GM12878 (cell line): ENCODE measurements at regions not wholly inside any gene's neighbourhood (a gene's known extent, or its start where the extent isn't known, plus 50 kb on each side); places are given as distances from the start of the nearest gene placed in this dataset.

Source experiments
- CHD1 ChIP-seq: IDR thresholded peaks from 2 replicates; pipeline ENCODE4 v1.6.1; 2012; ENCODE audit warnings: low read depth, low read length, improper control_type of control experiment
- CHD4 ChIP-seq: fragments of 200-600 bp; sonication (generic); IDR thresholded peaks from 2 replicates; pipeline ENCODE4 v1.6.1; 2016; ENCODE audit warnings: mild to moderate bottlenecking
- HDAC2 ChIP-seq: fragments of 200-600 bp; sonication (generic); IDR thresholded peaks from 2 replicates; pipeline ENCODE4 v1.6.1; 2017
- MXI1 ChIP-seq: fragments of 150-350 bp; IDR thresholded peaks from 2 replicates; pipeline ENCODE4 v1.6.1; 2011; ENCODE audit warnings: low read depth, mild to moderate bottlenecking, inconsistent platforms, low read length, improper control_type of control experiment
- POLR2AphosphoS5 ChIP-seq: IDR thresholded peaks from 2 replicates; pipeline ENCODE4 v1.6.1; 2011; ENCODE audit warnings: mild to moderate bottlenecking, low read length, inconsistent platforms
- TF ChIP-seq, protein P1 (sequence below), 3 experiments: IDR thresholded peaks in 2 of 3; conservative IDR thresholded peaks in 1 of 3; 2 replicates each; pipeline ENCODE4 v1.5.1; 2011; ENCODE audit warnings: low read depth in 3 of 3, low read length in 3 of 3, mild to moderate bottlenecking in 3 of 3, control low read depth in 2 of 3, moderate library complexity in 2 of 3, inconsistent platforms in 1 of 3, mixed read lengths in 1 of 3; ENCODE audit not compliant: control insufficient read depth in 2 of 3, insufficient read depth in 1 of 3; ENCODE audit errors: extremely low read depth in 1 of 3

DNA sequence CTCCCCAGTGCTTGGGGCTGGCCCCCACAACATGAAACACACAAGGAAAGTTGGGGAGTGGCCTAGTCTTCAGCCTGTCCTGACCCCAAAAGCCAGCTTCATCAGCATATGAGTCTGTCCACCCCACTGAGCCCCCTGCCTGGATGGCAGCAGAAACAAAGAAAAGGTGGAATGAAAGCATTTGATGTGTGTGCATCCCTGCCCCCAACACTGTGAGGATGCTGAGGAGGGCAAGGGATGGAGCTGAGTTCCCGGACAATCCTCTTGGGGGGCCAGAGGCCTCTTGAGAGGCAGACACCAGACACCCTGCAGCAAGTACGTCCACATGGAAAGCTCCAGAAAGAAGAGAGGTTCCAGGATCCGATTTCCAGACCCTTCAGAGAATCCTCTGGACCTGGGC is 113.5 kb upstream of the PPP1R26 start:
- TF ChIP-seq MXI1 (no peak), CHD1 (no peak), CHD4 (no peak), HDAC2 (no peak), POLR2AphosphoS5 (no peak)
- TF ChIP-seq, protein P1, sequence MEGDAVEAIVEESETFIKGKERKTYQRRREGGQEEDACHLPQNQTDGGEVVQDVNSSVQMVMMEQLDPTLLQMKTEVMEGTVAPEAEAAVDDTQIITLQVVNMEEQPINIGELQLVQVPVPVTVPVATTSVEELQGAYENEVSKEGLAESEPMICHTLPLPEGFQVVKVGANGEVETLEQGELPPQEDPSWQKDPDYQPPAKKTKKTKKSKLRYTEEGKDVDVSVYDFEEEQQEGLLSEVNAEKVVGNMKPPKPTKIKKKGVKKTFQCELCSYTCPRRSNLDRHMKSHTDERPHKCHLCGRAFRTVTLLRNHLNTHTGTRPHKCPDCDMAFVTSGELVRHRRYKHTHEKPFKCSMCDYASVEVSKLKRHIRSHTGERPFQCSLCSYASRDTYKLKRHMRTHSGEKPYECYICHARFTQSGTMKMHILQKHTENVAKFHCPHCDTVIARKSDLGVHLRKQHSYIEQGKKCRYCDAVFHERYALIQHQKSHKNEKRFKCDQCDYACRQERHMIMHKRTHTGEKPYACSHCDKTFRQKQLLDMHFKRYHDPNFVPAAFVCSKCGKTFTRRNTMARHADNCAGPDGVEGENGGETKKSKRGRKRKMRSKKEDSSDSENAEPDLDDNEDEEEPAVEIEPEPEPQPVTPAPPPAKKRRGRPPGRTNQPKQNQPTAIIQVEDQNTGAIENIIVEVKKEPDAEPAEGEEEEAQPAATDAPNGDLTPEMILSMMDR (IDR thresholded peaks at IDR 0.05 in 2 of 3, conservative IDR thresholded peaks at IDR 0.05 in 1 of 3; ENCODE audit: control insufficient read depth in 2 of 3, extremely low read depth in 1 of 3, insufficient read depth in 1 of 3, low read depth in 3 of 3, low read length in 3 of 3), result no peak
